ENCODE measurements at regions not wholly inside any gene's neighbourhood (a gene's known extent, or its start where the extent isn't known, plus 50 kb on each side); places are given as distances from the start of the nearest gene placed in this dataset.

GRCh38 chr9:82670726-82671125 is 392.2 kb downstream of the RASEF start:
- TF ChIP-seq SP1 (IDR thresholded peaks at IDR 0.05; ENCODE audit: low read depth) (no peak), CBX3 (IDR thresholded peaks at IDR 0.05; ENCODE audit: low read depth) (no peak), TCF7L2 (IDR thresholded peaks at IDR 0.05; ENCODE audit: borderline replicate concordance, extremely low read depth, insufficient read depth, insufficient read length) (no peak), ZFX (IDR thresholded peaks at IDR 0.05) (no peak), EZH2 (IDR thresholded peaks at IDR 0.05) (no peak), POLR2A (IDR thresholded peaks at IDR 0.05; ENCODE audit: borderline replicate concordance, extremely low read depth, insufficient read depth, insufficient read length) (no peak), FOSL1 (IDR thresholded peaks at IDR 0.05; ENCODE audit: low read depth) (no peak)
- TF ChIP-seq, protein P1, sequence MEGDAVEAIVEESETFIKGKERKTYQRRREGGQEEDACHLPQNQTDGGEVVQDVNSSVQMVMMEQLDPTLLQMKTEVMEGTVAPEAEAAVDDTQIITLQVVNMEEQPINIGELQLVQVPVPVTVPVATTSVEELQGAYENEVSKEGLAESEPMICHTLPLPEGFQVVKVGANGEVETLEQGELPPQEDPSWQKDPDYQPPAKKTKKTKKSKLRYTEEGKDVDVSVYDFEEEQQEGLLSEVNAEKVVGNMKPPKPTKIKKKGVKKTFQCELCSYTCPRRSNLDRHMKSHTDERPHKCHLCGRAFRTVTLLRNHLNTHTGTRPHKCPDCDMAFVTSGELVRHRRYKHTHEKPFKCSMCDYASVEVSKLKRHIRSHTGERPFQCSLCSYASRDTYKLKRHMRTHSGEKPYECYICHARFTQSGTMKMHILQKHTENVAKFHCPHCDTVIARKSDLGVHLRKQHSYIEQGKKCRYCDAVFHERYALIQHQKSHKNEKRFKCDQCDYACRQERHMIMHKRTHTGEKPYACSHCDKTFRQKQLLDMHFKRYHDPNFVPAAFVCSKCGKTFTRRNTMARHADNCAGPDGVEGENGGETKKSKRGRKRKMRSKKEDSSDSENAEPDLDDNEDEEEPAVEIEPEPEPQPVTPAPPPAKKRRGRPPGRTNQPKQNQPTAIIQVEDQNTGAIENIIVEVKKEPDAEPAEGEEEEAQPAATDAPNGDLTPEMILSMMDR (IDR thresholded peaks at IDR 0.05 in 2 of 3, conservative IDR thresholded peaks at IDR 0.05 in 1 of 3; ENCODE audit: borderline replicate concordance in 1 of 3, insufficient read depth in 1 of 3, low read depth in 2 of 3, low read length in 2 of 3): no peak
